PFSK-1 (cell line): ENCODE measurements at regions not wholly inside any gene's neighbourhood (a gene's known extent, or its start where the extent isn't known, plus 50 kb on each side); places are given as distances from the start of the nearest gene placed in this dataset.

ENCODE experiments used
- FOXP2 ChIP-seq: optimal IDR thresholded peaks from 2 replicates; pipeline ENCODE3; 2011; ENCODE audit warnings: borderline replicate concordance, control low read depth, inconsistent platforms; ENCODE audit not compliant: insufficient read depth; ENCODE audit errors: extremely low read length, extremely low read depth
- POLR2AphosphoS5 ChIP-seq: IDR thresholded peaks from 2 replicates; pipeline ENCODE4 v1.6.1; 2012; ENCODE audit warnings: low read depth, mild to moderate bottlenecking, control low read depth, low read length, moderate library complexity
- SIN3A ChIP-seq: IDR thresholded peaks from 2 replicates; pipeline ENCODE4 v1.6.1; 2012; ENCODE audit warnings: mild to moderate bottlenecking, low read length, moderate library complexity, borderline replicate concordance; ENCODE audit not compliant: insufficient read depth
- TAF1 ChIP-seq: IDR thresholded peaks from 2 replicates; pipeline ENCODE4 v1.6.1; 2012; ENCODE audit warnings: low read length, control low read depth, borderline replicate concordance; ENCODE audit not compliant: insufficient read depth
- TF ChIP-seq, protein P1 (sequence below), 2 experiments: IDR thresholded peaks; 2 replicates each; pipeline versions ENCODE4 v1.6.1 to v1.8.0; 2011 to 2012; ENCODE audit warnings: low read depth in 2 of 2, low read length in 2 of 2, control low read depth in 1 of 2, inconsistent platforms in 1 of 2, mild to moderate bottlenecking in 1 of 2, moderate library complexity in 1 of 2; ENCODE audit not compliant: insufficient read depth in 1 of 2

DNA sequence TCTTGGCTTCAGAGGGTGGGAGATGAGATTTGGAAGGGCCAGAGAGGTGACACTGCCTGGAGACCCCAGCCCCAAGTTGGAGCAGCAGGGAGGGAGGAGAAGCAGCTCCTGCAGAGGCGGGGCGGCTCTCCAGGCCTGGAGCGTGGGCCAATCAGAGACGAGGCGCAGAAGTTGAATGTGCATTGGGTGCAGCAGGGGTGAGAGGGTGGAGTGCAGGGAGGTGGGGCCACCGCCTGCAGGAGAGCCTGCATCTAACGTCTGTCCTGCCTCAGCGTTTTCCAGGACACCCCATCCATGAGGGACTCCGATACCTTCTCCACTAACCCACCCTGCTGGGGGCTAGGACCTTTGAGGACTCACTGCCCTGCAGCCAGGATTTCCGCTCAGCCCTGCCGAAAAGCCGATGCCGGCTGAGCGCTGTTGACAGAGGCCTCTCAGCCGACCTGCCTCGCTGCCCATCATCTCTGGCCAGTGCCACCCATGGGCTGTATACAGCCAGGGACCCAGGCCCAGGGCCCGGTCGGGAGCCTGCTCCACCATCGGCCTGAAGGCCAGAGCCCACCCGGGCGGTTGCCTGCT is 146.2 kb downstream of the ENGASE start:
- no peak for TF ChIP-seq SIN3A
- no peak for TF ChIP-seq TAF1
- no peak for TF ChIP-seq FOXP2
- TF ChIP-seq POLR2AphosphoS5: no peak
- TF ChIP-seq, protein P1, sequence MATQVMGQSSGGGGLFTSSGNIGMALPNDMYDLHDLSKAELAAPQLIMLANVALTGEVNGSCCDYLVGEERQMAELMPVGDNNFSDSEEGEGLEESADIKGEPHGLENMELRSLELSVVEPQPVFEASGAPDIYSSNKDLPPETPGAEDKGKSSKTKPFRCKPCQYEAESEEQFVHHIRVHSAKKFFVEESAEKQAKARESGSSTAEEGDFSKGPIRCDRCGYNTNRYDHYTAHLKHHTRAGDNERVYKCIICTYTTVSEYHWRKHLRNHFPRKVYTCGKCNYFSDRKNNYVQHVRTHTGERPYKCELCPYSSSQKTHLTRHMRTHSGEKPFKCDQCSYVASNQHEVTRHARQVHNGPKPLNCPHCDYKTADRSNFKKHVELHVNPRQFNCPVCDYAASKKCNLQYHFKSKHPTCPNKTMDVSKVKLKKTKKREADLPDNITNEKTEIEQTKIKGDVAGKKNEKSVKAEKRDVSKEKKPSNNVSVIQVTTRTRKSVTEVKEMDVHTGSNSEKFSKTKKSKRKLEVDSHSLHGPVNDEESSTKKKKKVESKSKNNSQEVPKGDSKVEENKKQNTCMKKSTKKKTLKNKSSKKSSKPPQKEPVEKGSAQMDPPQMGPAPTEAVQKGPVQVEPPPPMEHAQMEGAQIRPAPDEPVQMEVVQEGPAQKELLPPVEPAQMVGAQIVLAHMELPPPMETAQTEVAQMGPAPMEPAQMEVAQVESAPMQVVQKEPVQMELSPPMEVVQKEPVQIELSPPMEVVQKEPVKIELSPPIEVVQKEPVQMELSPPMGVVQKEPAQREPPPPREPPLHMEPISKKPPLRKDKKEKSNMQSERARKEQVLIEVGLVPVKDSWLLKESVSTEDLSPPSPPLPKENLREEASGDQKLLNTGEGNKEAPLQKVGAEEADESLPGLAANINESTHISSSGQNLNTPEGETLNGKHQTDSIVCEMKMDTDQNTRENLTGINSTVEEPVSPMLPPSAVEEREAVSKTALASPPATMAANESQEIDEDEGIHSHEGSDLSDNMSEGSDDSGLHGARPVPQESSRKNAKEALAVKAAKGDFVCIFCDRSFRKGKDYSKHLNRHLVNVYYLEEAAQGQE (IDR thresholded peaks at IDR 0.05; ENCODE audit: insufficient read depth in 1 of 2, low read depth in 2 of 2, low read length in 2 of 2): no peak

DNA sequence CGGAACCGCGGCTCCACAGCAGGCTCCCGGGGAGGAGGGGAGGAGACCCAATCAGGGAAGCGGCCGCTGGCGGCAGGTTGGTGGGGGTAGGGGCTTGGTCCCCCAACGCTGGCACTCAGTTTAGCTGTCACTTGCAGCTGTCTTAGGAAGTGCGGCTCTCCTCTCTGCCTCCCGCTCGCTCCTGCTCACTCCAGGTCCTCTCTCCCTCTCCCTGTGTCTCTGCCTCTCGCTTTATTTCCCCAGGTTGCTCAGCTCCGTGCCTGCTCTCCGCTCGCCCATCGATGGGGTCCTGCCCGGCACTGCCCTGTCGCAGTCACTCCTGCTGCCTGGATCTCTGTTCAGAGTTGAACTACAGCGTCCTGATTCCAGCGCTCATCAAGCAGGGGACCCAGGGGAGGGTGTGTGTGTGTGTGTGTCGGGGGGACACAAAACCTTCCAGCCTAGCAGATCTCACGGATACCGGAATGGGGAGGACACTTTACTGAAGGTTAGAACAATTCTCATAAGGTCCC is 145.6 kb downstream of the ENGASE start:
- TF ChIP-seq FOXP2: no peak
- TF ChIP-seq, protein P1 (IDR thresholded peaks at IDR 0.05; ENCODE audit: insufficient read depth in 1 of 2, low read depth in 2 of 2, low read length in 2 of 2): no peak
- no peak for TF ChIP-seq SIN3A
- no peak for TF ChIP-seq TAF1
- no peak for TF ChIP-seq POLR2AphosphoS5

DNA sequence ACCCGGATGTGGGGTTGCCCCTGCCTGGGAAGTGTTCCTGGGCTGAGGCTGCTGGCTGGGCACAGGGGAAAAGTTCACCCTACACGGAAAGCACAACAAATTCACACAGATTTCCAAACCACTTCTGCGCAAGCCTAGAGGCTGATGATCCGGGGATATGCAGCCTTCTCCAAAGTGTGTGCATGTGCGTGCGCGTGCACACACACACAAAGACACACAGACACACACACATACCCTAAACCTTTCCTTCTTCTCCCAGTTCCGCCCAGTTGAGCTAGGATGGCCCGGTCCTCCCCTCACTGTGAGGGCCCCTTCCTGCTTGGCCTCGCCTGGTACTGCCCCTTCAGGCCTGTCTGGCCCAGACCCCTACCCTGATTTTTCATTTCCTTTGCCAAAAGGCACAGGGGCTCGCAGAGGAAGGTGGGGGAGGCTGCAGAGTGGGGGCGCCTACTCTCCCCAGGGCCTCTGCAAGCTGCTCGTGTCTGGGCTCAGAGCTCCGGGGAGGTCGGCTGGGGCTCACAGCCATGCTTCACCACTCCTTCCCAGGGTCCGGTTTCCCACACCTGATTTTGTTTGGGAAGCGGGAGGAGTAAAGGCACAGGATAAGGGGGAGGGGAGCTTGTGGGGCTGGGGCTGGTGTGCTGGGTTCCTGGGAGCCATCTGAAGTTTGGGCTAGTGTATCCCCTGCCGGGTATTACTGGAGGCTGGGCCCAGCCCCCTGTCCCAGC is 144.7 kb downstream of the ENGASE start:
- no peak for TF ChIP-seq POLR2AphosphoS5
- TF ChIP-seq FOXP2: no peak
- TF ChIP-seq, protein P1 (IDR thresholded peaks at IDR 0.05; ENCODE audit: insufficient read depth in 1 of 2, low read depth in 2 of 2, low read length in 2 of 2): no peak

DNA sequence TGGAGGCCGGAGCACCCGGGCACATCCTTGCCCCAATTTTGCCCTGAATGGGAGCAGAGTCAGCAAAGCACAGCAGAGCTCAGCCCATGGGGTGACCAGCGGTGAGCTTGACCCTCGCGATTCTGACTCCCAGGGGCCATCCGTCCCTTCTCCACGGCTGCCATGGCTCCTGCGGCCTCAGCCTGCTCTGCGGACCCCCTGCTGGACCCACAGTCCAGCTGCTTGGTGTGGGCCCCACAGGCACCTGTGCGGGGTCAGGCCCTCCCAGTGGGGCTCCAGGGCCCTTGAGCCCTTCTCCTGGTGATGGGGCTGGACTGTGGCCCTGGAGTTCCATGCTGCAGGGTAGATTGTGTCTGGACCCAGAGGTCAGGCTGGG is 144.2 kb downstream of the ENGASE start:
- no peak for TF ChIP-seq TAF1
- no peak for TF ChIP-seq FOXP2
- TF ChIP-seq POLR2AphosphoS5: no peak
- TF ChIP-seq, protein P1 (IDR thresholded peaks at IDR 0.05; ENCODE audit: insufficient read depth in 1 of 2, low read depth in 2 of 2, low read length in 2 of 2): no peak
- TF ChIP-seq SIN3A: no peak

DNA sequence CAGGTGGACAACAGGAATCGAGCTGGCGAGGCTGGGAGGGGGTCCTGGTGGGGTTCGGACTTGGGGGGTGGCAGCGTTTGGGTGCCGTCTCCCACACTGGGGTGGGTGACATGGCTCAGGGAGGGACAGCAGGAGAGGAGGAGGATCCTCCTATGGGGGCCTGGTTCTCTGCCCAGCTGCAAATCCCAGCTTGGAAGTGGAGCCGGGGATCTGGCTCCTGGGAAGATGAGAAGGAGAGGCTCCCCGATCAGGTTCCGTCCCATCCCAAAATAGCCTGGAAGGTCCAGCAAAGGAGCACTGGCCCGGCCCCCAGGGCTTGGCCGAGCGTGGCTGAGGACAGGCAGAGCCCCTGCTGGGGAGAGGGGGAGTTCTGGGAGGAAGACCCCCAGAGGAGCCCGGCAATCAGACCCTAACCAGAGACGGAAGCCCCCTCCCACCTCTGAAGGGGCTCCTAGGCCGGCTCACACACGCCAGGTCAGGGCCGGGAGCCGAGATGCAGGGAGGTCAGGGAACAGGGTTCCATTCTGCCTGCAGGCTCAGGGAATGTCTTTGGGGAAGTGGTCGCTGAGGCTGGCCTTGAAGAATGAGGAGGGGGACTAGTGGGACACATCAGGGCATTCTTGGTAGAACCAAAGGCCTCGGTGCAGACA is 143.7 kb downstream of the ENGASE start:
- TF ChIP-seq TAF1: no peak
- TF ChIP-seq POLR2AphosphoS5: no peak
- no peak for TF ChIP-seq SIN3A
- TF ChIP-seq, protein P1 (IDR thresholded peaks at IDR 0.05; ENCODE audit: insufficient read depth in 1 of 2, low read depth in 2 of 2, low read length in 2 of 2): no peak
- TF ChIP-seq FOXP2: no peak
